GM18909 (cell line): ENCODE measurements at regions not wholly inside any gene's neighbourhood (a gene's known extent, or its start where the extent isn't known, plus 50 kb on each side); places are given as distances from the start of the nearest gene placed in this dataset.

Source experiments
- ATAC-seq: cut with Tn5 transposase; IDR thresholded peaks from one replicate; pipeline ENCODE4 v1.9.1; 2021; ENCODE audit warnings: mild to moderate bottlenecking; ENCODE audit not compliant: unreplicated experiment, poor library complexity

GRCh38 chr16:62225675-62226074, 189.4 kb upstream of the CDH8 start:
- no peak for ATAC-seq

- no peak for ATAC-seq
Observed at GRCh38 chr16:62224646-62225209, 188.5 kb upstream of the CDH8 start.

- ATAC-seq = no peak
Observed at GRCh38 chr16:62216837-62217236, 180.6 kb upstream of the CDH8 start.

- no peak for ATAC-seq
Observed at GRCh38 chr16:62213763-62214162, 177.5 kb upstream of the CDH8 start.

GRCh38 chr16:62208934-62209333, 172.7 kb upstream of the CDH8 start:
- no peak for ATAC-seq

GRCh38 chr16:62205459-62205858, 169.2 kb upstream of the CDH8 start:
- ATAC-seq = no peak

- ATAC-seq = no peak
Observed at GRCh38 chr16:62201911-62202310, 165.7 kb upstream of the CDH8 start.

- ATAC-seq = no peak
Observed at GRCh38 chr16:62194828-62195227, 158.6 kb upstream of the CDH8 start.

GRCh38 chr16:62190426-62190825, 154.2 kb upstream of the CDH8 start:
- no peak for ATAC-seq

- ATAC-seq = no peak
Observed at GRCh38 chr16:62177351-62178203, 141.3 kb upstream of the CDH8 start.

GRCh38 chr16:62170642-62171041, 134.4 kb upstream of the CDH8 start:
- no peak for ATAC-seq

GRCh38 chr16:62167551-62167950, 131.3 kb upstream of the CDH8 start:
- no peak for ATAC-seq

- no peak for ATAC-seq
Observed at GRCh38 chr16:62157544-62157943, 121.3 kb upstream of the CDH8 start.

GRCh38 chr16:62156971-62157370, 120.7 kb upstream of the CDH8 start:
- no peak for ATAC-seq

GRCh38 chr16:62149631-62150030, 113.4 kb upstream of the CDH8 start:
- ATAC-seq = no peak

- ATAC-seq = no peak
Observed at GRCh38 chr16:62137996-62138395, 101.8 kb upstream of the CDH8 start.

- ATAC-seq = no peak
Observed at GRCh38 chr16:62135911-62136310, 99.7 kb upstream of the CDH8 start.

GRCh38 chr16:62135446-62135845, 99.2 kb upstream of the CDH8 start:
- no peak for ATAC-seq

GRCh38 chr16:62130101-62130500, 93.9 kb upstream of the CDH8 start:
- ATAC-seq = no peak

GRCh38 chr16:62105244-62105643, 69.0 kb upstream of the CDH8 start:
- ATAC-seq = no peak

- no peak for ATAC-seq
Observed at GRCh38 chr16:62102588-62102987, 66.3 kb upstream of the CDH8 start.

GRCh38 chr16:62100651-62101050, 64.4 kb upstream of the CDH8 start:
- no peak for ATAC-seq
